GM23338 (cell line): ENCODE measurements at regions not wholly inside any gene's neighbourhood (a gene's known extent, or its start where the extent isn't known, plus 50 kb on each side); places are given as distances from the start of the nearest gene placed in this dataset.

ENCODE experiments used
- ATAC-seq: fragments of 200-7000 bp; cut with Tn5 transposase; 3 replicates; pipeline ENCODE4 v1.9.1; 2020
- DNase-seq: peaks from one replicate; pipeline ENCODE4 v3.0.0-alpha.2; 2015; ENCODE audit warnings: low spot score
- H2AFZ ChIP-seq: fragments of 200-600 bp; sonication (generic); 2 replicates; pipeline ENCODE4 v1.8.0; 2016; ENCODE audit warnings: antibody characterized with exemption, mild to moderate bottlenecking, moderate library complexity
- H3F3A ChIP-seq: fragments of 200-600 bp; sonication (generic); replicated peaks from 2 replicates; pipeline ENCODE4 v1.8.0; 2017; ENCODE audit warnings: antibody characterized with exemption, mixed run types, low read depth
- H3K27ac ChIP-seq: fragments of 200-600 bp; sonication (generic); 2 replicates; pipeline ENCODE4 v1.6.1; 2016; ENCODE audit warnings: low read depth
- H3K27me3 ChIP-seq: fragments of 200-600 bp; sonication (generic); 2 replicates; pipeline ENCODE4 v1.8.0; 2016; ENCODE audit warnings: mild to moderate bottlenecking, mixed run types, moderate library complexity; ENCODE audit not compliant: insufficient read depth
- H3K36me3 ChIP-seq: fragments of 200-600 bp; sonication (generic); 2 replicates; pipeline ENCODE4 v1.8.0; 2016; ENCODE audit warnings: mild to moderate bottlenecking; ENCODE audit not compliant: insufficient read depth
- H3K4me1 ChIP-seq: fragments of 200-600 bp; sonication (generic); 2 replicates; pipeline ENCODE4 v1.8.0; 2016; ENCODE audit warnings: mild to moderate bottlenecking, moderate library complexity; ENCODE audit not compliant: insufficient read depth
- H3K4me2 ChIP-seq: fragments of 200-600 bp; sonication (generic); 2 replicates; pipeline ENCODE4 v1.7.1; 2017; ENCODE audit warnings: mixed run types
- H3K4me3 ChIP-seq: fragments of 200-600 bp; sonication (generic); 2 replicates; pipeline ENCODE4 v1.6.1; 2016; ENCODE audit warnings: mixed run types
- H3K79me2 ChIP-seq: fragments of 200-600 bp; sonication (generic); replicated peaks from 2 replicates; pipeline ENCODE4 v1.8.0; 2017; ENCODE audit warnings: mild to moderate bottlenecking; ENCODE audit not compliant: insufficient read depth
- H3K9me2 ChIP-seq: fragments of 200-600 bp; sonication (generic); 2 replicates; pipeline ENCODE4 v1.8.0; 2017; ENCODE audit not compliant: insufficient read depth
- H4K20me1 ChIP-seq: fragments of 200-600 bp; sonication (generic); replicated peaks from 2 replicates; pipeline ENCODE4 v1.8.0; 2017; ENCODE audit warnings: mild to moderate bottlenecking; ENCODE audit not compliant: insufficient read depth
- H3K27ac Mint-ChIP-seq: 2 replicates; pipeline ENCODE4 v1.8.0; 2020; ENCODE audit warnings: inconsistent platforms, mild to moderate bottlenecking, moderate library complexity, mixed read lengths
- H3K27me3 Mint-ChIP-seq: 3 replicates; pipeline ENCODE4 v1.8.0; 2022; ENCODE audit warnings: low read depth, mild to moderate bottlenecking, moderate library complexity, mixed read lengths, inconsistent platforms; ENCODE audit not compliant: insufficient read depth, poor library complexity
- H3K36me3 Mint-ChIP-seq: 3 replicates; pipeline ENCODE4 v1.8.0; 2021; ENCODE audit warnings: low read depth, mild to moderate bottlenecking, inconsistent platforms, moderate library complexity, mixed read lengths
- H3K4me1 Mint-ChIP-seq: 3 replicates; pipeline ENCODE4 v1.8.0; 2020; ENCODE audit warnings: mild to moderate bottlenecking, inconsistent platforms, mixed read lengths
- H3K4me3 Mint-ChIP-seq: 3 replicates; pipeline ENCODE4 v1.8.0; 2021; ENCODE audit warnings: moderate library complexity, mild to moderate bottlenecking, inconsistent platforms, mixed read lengths
- H3K9me3 Mint-ChIP-seq: 3 replicates; pipeline ENCODE4 v1.8.0; 2020; ENCODE audit warnings: moderate library complexity, mild to moderate bottlenecking, inconsistent platforms, mixed read lengths
- CREB1 ChIP-seq: fragments of 250-450 bp; sonication (Bioruptor Pico); IDR thresholded peaks from 2 replicates; pipeline ENCODE4 v1.5.0; 2020; ENCODE audit warnings: low read depth, mild to moderate bottlenecking, moderate library complexity
- CTCF ChIP-seq, 2 experiments: fragments of 200-600 bp in 1 of 2; sonication (generic) in 1 of 2; conservative IDR thresholded peaks; 2 replicates each; pipeline versions ENCODE4 v1.5.1 to v1.6.1; 2016 to 2017; ENCODE audit warnings: antibody characterized with exemption in 2 of 2, low read depth in 2 of 2, mild to moderate bottlenecking in 2 of 2, moderate library complexity in 1 of 2
- ETS1 ChIP-seq: IDR thresholded peaks from 2 replicates; pipeline ENCODE4 v1.6.1; 2016; ENCODE audit warnings: antibody characterized with exemption
- EZH2 ChIP-seq: fragments of 200-600 bp; sonication (generic); IDR thresholded peaks from one replicate; pipeline ENCODE4 v1.8.0; 2017; ENCODE audit warnings: antibody characterized with exemption, mild to moderate bottlenecking, low read depth; ENCODE audit not compliant: unreplicated experiment
- EZH2phosphoT487 ChIP-seq: fragments of 200-600 bp; sonication (generic); IDR thresholded peaks from one replicate; pipeline ENCODE4 v1.8.1; 2018; ENCODE audit warnings: antibody characterized with exemption; ENCODE audit not compliant: unreplicated experiment
- NANOG ChIP-seq: IDR thresholded peaks from 2 replicates; pipeline ENCODE4 v1.6.1; 2016; ENCODE audit warnings: antibody characterized with exemption, borderline replicate concordance
- POLR2AphosphoS5 ChIP-seq: IDR thresholded peaks from 2 replicates; pipeline ENCODE4 v1.6.1; 2016; ENCODE audit warnings: antibody characterized with exemption, low read depth
- REST ChIP-seq: IDR thresholded peaks from one replicate; pipeline ENCODE4 v1.6.1; 2018; ENCODE audit warnings: antibody characterized with exemption; ENCODE audit not compliant: unreplicated experiment
- ZNF114 ChIP-seq: fragments of 250-450 bp; sonication (Bioruptor Pico); IDR thresholded peaks from 2 replicates; pipeline ENCODE4 v1.5.0; 2020; ENCODE audit warnings: mild to moderate bottlenecking, moderate library complexity

GRCh38 chr18:68436485-68436884 lies 278.4 kb downstream of the TMX3 start:
- Mint-ChIP-seq H3K4me3 (no peak overlapping the region), H3K9me3 (peaks cover 7% of the 10 kb centered on the region), H3K36me3 (peaks cover 11% of the 10 kb centered on the region), H3K27ac (no peak overlapping the region), H3K4me1 (peaks cover 16% of the 10 kb centered on the region), H3K27me3 (no peaks in the 10 kb centered on the region)
- Histone ChIP-seq H3K4me2 (no peak overlapping the region), H3F3A (no peaks in the 10 kb centered on the region), H3K4me1 (no peaks in the 10 kb centered on the region), H4K20me1 (no peaks in the 10 kb centered on the region), H3K27ac (no peak overlapping the region), H3K27me3 (no peaks in the 10 kb centered on the region), H2AFZ (no peak overlapping the region), H3K4me3 (no peak overlapping the region), H3K79me2 (no peaks in the 10 kb centered on the region), H3K36me3 (no peaks in the 10 kb centered on the region), H3K9me2 (peaks cover 5% of the 10 kb centered on the region; the same call in 1 of the 2 replicates)
- TF ChIP-seq CREB1 (CRISPR knock-in tag) (no peak), ETS1 (no peak), EZH2phosphoT487 (no peak), NANOG (no peak), REST (no peak), CTCF (conservative IDR thresholded peaks at IDR 0.05; ENCODE audit: low read depth in 2 of 2) (no peak), POLR2AphosphoS5 (no peak), EZH2 (no peak)
- ATAC-seq (no peak), DNase-seq (no peak)

GRCh38 chr18:68435581-68435980 lies 279.3 kb downstream of the TMX3 start:
- H3K79me2 ChIP-seq: no peaks in the 10 kb centered on the region
- ATAC-seq (no peak), DNase-seq (no peak)
- Mint-ChIP-seq H3K36me3 (peaks cover 11% of the 10 kb centered on the region), H3K4me3 (no peak overlapping the region), H3K27ac (no peak overlapping the region), H3K27me3 (no peaks in the 10 kb centered on the region), H3K9me3 (peaks cover 7% of the 10 kb centered on the region), H3K4me1 (peaks cover 16% of the 10 kb centered on the region)
- H2AFZ ChIP-seq: no peak overlapping the region
- H3K4me3 ChIP-seq: no peak overlapping the region
- no peak for TF ChIP-seq POLR2AphosphoS5
- no peak for TF ChIP-seq ZNF114 (CRISPR knock-in tag)
- no peaks in the 10 kb centered on the region for H4K20me1 ChIP-seq
- H3K9me2 ChIP-seq: peaks cover 5% of the 10 kb centered on the region; the same call in 1 of the 2 replicates
- H3F3A ChIP-seq: no peaks in the 10 kb centered on the region
- H3K4me1 ChIP-seq: no peaks in the 10 kb centered on the region
- no peak overlapping the region for H3K4me2 ChIP-seq
- H3K27ac ChIP-seq: no peak overlapping the region
- H3K27me3 ChIP-seq: no peaks in the 10 kb centered on the region
- H3K36me3 ChIP-seq: no peaks in the 10 kb centered on the region
